ENCODE measurements at regions not wholly inside any gene's neighbourhood (a gene's known extent, or its start where the extent isn't known, plus 50 kb on each side); places are given as distances from the start of the nearest gene placed in this dataset.

DNA sequence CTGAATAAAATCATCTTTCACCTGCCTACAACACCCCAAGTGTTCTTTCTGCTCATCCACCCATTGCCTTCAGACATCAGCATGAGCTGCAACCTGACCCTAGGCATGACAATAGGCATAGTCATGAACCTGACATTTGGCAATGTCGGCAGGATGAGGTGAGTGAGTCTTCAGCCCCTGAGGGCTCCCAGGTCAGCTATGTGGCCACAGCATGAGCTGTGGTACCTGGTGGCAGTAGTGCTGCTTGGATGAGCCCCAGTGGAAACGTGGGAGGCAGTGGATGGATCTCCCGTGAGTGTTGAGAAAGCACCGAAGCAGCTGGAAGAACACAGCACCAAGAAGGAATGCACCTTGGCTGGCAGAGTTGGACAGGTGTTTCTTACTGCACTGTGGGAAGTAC lies 334.8 kb upstream of the FAR2 start:
- DNase-seq (ENCODE audit: low read depth, low spot score) (no peak), FAIRE-seq (no peak), ATAC-seq (no peak)
- POLR2A ChIA-PET: no interaction called here
- H3K79me2 ChIP-seq (ENCODE audit: control insufficient read depth, insufficient read depth, low read length): no peaks in the 10 kb centered on the region
- no peaks in the 10 kb centered on the region for H3K9me3 ChIP-seq (replicated peaks; ENCODE audit: control insufficient read depth, insufficient read depth, low read length)
- RAD21 ChIA-PET (ENCODE audit: unreplicated experiment): no interaction called here
- no peak overlapping the region for H3K27ac ChIP-seq (ENCODE audit: control insufficient read depth, insufficient read depth)
- CTCF ChIA-PET: interaction anchor here (1.0 kb wide), 1 partner anchor 10 kb away, joined by 3 read pairs; no protein-coding TSS in a partner anchor
- no peak overlapping the region for H3K4me2 ChIP-seq (ENCODE audit: control insufficient read depth, insufficient read depth)
- H3K27me3 ChIP-seq (replicated peaks in 1 of 2; ENCODE audit: control insufficient read depth in 2 of 2, insufficient read depth in 2 of 2, low read length in 1 of 2): no peaks in the 10 kb centered on the region
- no peak overlapping the region for H3K4me3 ChIP-seq
- no peak overlapping the region for H2AFZ ChIP-seq (ENCODE audit: control insufficient read depth, low read depth, low read length)
- intact Hi-C loops (cut with micrococcal nuclease; ENCODE audit: unreplicated experiment): no loop called here
- no peaks in the 10 kb centered on the region for H3K4me1 ChIP-seq (ENCODE audit: control insufficient read depth, insufficient read depth, low read length)
- in situ Hi-C loops (cut with MboI): no loop called here
- TF ChIP-seq ZNF217 (IDR thresholded peaks at IDR 0.05) (no peak), SUPT20H (IDR thresholded peaks at IDR 0.05; ENCODE audit: borderline replicate concordance, control insufficient read depth, low read depth, low read length) (no peak), TCF12 (IDR thresholded peaks at IDR 0.05; ENCODE audit: low read depth, low read length) (no peak), IKZF2 (IDR thresholded peaks at IDR 0.05) (no peak)
- BruUV-seq (replicated peaks): no TSS peak
- 48% methylated on average over 4 of the region's 4 CpGs for WGBS (ENCODE audit: insufficient coverage, insufficient replicate concordance, low lambda C conversion rate, missing lambda C conversion rate)
- H3K36me3 ChIP-seq (ENCODE audit: control insufficient read depth in 2 of 2, insufficient read depth in 2 of 2, low read length in 1 of 2): no peaks in the 10 kb centered on the region
- H4K20me1 ChIP-seq (ENCODE audit: control insufficient read depth, insufficient read depth): no peaks in the 10 kb centered on the region
- H3K9ac ChIP-seq (ENCODE audit: control insufficient read depth, insufficient read depth, low read length): no peak overlapping the region
- SMC1A ChIA-PET (ENCODE audit: uncharacterized antibody, unreplicated experiment): interaction anchor here (0.7 to 1.4 kb wide), 2 partner anchors 9 to 11 kb away, joined by 3 read pairs; no protein-coding TSS in a partner anchor

- SMC1A ChIA-PET (ENCODE audit: uncharacterized antibody, unreplicated experiment): no interaction called here
- ATAC-seq (no peak), FAIRE-seq (no peak), DNase-seq (ENCODE audit: low read depth, low spot score) (no peak)
- WGBS (ENCODE audit: insufficient coverage, insufficient replicate concordance, low lambda C conversion rate, missing lambda C conversion rate): 55% methylated on average over 7 of the region's 7 CpGs
- RAD21 ChIA-PET (ENCODE audit: unreplicated experiment): no interaction called here
- Histone ChIP-seq H3K4me3 (no peak overlapping the region), H3K4me2 (ENCODE audit: control insufficient read depth, insufficient read depth) (no peak overlapping the region), H3K79me2 (ENCODE audit: control insufficient read depth, insufficient read depth, low read length) (no peaks in the 10 kb centered on the region), H2AFZ (ENCODE audit: control insufficient read depth, low read depth, low read length) (no peak overlapping the region), H3K36me3 (ENCODE audit: control insufficient read depth in 2 of 2, insufficient read depth in 2 of 2, low read length in 1 of 2) (no peaks in the 10 kb centered on the region), H4K20me1 (ENCODE audit: control insufficient read depth, insufficient read depth) (no peaks in the 10 kb centered on the region), H3K9me3 (replicated peaks; ENCODE audit: control insufficient read depth, insufficient read depth, low read length) (no peaks in the 10 kb centered on the region), H3K27me3 (replicated peaks in 1 of 2; ENCODE audit: control insufficient read depth in 2 of 2, insufficient read depth in 2 of 2, low read length in 1 of 2) (no peaks in the 10 kb centered on the region), H3K4me1 (ENCODE audit: control insufficient read depth, insufficient read depth, low read length) (no peaks in the 10 kb centered on the region), H3K9ac (ENCODE audit: control insufficient read depth, insufficient read depth, low read length) (no peak overlapping the region), H3K27ac (ENCODE audit: control insufficient read depth, insufficient read depth) (no peak overlapping the region)
- no peak for TF ChIP-seq BMI1 (IDR thresholded peaks at IDR 0.05; ENCODE audit: borderline replicate concordance)
- intact Hi-C loops (cut with micrococcal nuclease; ENCODE audit: unreplicated experiment) (no loop called here), in situ Hi-C loops (cut with MboI) (no loop called here)
- BruUV-seq (replicated peaks): no TSS peak
- CTCF ChIA-PET: no interaction called here
- POLR2A ChIA-PET: no interaction called here
Measured at GRCh38 chr12:28817524-28817923, 331.6 kb upstream of the FAR2 start.
